ENCODE measurements at regions not wholly inside any gene's neighbourhood (a gene's known extent, or its start where the extent isn't known, plus 50 kb on each side); places are given as distances from the start of the nearest gene placed in this dataset.

DNA sequence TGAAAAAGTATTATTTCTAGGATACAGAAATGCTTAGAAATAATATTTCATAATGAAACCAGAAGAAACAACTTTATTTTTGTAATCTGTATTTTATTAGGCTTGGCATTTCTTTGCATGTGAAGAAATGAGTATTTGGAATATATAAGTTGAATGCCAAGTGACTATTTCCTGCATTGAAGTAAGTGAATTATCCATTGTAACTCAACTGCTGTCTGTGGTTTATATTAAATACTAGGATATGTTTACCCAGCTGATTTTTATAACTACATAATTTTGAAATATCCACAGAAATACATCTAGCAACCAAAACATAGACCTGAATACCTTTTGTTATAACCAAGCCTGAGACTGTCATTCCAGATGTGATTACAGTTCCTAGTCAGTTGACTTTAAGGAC, 207.6 kb downstream of the THBS2 start:
- TF ChIP-seq POLR2A (IDR thresholded peaks at IDR 0.05; ENCODE audit: low read depth, low read length) (no peak), TAF1 (IDR thresholded peaks at IDR 0.05; ENCODE audit: low read depth, low read length) (no peak), POLR2AphosphoS5 (IDR thresholded peaks at IDR 0.05; ENCODE audit: low read depth, low read length) (no peak), POU2F2 (IDR thresholded peaks at IDR 0.05; ENCODE audit: low read depth, low read length) (no peak)
